ENCODE measurements at regions not wholly inside any gene's neighbourhood (a gene's known extent, or its start where the extent isn't known, plus 50 kb on each side); places are given as distances from the start of the nearest gene placed in this dataset.

DNA sequence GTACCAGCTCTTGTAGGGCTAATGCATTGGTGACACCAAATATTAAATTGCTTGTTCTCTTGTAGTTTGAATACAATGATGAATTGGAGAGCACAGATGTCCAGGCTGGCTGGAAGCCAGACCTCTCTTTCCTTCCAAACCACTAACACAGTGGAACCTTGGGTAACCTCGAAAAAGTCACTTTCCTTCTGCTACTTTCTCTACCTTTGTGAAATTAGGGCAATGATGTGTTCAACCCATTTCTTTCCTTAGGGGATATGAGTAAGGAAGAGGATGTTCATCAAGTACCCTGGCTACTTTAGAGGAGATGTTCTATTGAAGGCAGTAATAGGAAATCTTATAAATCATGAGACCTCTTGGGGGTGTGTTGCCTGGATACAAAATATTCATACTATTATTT, 55.7 kb downstream of the XCL2 start:
- TF ChIP-seq, protein P1, sequence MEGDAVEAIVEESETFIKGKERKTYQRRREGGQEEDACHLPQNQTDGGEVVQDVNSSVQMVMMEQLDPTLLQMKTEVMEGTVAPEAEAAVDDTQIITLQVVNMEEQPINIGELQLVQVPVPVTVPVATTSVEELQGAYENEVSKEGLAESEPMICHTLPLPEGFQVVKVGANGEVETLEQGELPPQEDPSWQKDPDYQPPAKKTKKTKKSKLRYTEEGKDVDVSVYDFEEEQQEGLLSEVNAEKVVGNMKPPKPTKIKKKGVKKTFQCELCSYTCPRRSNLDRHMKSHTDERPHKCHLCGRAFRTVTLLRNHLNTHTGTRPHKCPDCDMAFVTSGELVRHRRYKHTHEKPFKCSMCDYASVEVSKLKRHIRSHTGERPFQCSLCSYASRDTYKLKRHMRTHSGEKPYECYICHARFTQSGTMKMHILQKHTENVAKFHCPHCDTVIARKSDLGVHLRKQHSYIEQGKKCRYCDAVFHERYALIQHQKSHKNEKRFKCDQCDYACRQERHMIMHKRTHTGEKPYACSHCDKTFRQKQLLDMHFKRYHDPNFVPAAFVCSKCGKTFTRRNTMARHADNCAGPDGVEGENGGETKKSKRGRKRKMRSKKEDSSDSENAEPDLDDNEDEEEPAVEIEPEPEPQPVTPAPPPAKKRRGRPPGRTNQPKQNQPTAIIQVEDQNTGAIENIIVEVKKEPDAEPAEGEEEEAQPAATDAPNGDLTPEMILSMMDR (conservative IDR thresholded peaks at IDR 0.05; ENCODE audit: low read depth, low read length): no peak
- TF ChIP-seq EZH2 (IDR thresholded peaks at IDR 0.05; ENCODE audit: borderline replicate concordance, low read depth, low read length, poor library complexity, severe bottlenecking): no peak

Data from A673 (cell line).